MM.1S (cell line): ENCODE measurements at regions not wholly inside any gene's neighbourhood (a gene's known extent, or its start where the extent isn't known, plus 50 kb on each side); places are given as distances from the start of the nearest gene placed in this dataset.

Experiments used
- DNase-seq: peaks from one replicate; pipeline ENCODE4 v3.0.0-alpha.2; 2015
- H2AFZ ChIP-seq: fragments of 300-600 bp; sonication (generic); 2 replicates; pipeline ENCODE4 v1.6.0; 2016; ENCODE audit warnings: antibody characterized with exemption, low read length
- H3F3A ChIP-seq: fragments of 300-600 bp; sonication (generic); 2 replicates; pipeline ENCODE4 v1.6.1; 2016; ENCODE audit warnings: mild to moderate bottlenecking, antibody characterized with exemption, low read length, moderate library complexity, mixed read lengths; ENCODE audit not compliant: insufficient read depth
- H3K27ac ChIP-seq: fragments of 300-600 bp; sonication (generic); 2 replicates; pipeline ENCODE4 v1.5.1; 2016; ENCODE audit warnings: mild to moderate bottlenecking, low read length
- H3K27me3 ChIP-seq: fragments of 300-600 bp; sonication (generic); replicated peaks from 2 replicates; pipeline ENCODE4 v1.6.0; 2016; ENCODE audit warnings: low read length; ENCODE audit not compliant: insufficient read depth
- H3K36me3 ChIP-seq: fragments of 300-600 bp; sonication (generic); replicated peaks from 2 replicates; pipeline ENCODE4 v1.6.1; 2016; ENCODE audit warnings: mild to moderate bottlenecking, low read length, mixed read lengths; ENCODE audit not compliant: insufficient read depth
- H3K4me1 ChIP-seq: fragments of 300-600 bp; sonication (generic); 2 replicates; pipeline ENCODE4 v1.6.1; 2016; ENCODE audit warnings: low read length, mixed read lengths
- H3K4me2 ChIP-seq: fragments of 300-600 bp; sonication (generic); 2 replicates; pipeline ENCODE4 v1.6.0; 2016; ENCODE audit warnings: low read depth, low read length
- H3K4me3 ChIP-seq: fragments of 300-600 bp; sonication (generic); 2 replicates; pipeline ENCODE4 v1.5.1; 2016; ENCODE audit warnings: low read length, mixed read lengths
- H3K79me2 ChIP-seq: fragments of 300-600 bp; sonication (generic); 2 replicates; pipeline ENCODE4 v1.6.1; 2016; ENCODE audit warnings: mixed run types, low read length, mixed read lengths
- H3K9ac ChIP-seq: fragments of 300-600 bp; sonication (generic); 2 replicates; pipeline ENCODE4 v1.6.1; 2016; ENCODE audit warnings: low read length, mixed read lengths
- H3K9me2 ChIP-seq: fragments of 300-600 bp; sonication (generic); replicated peaks from 2 replicates; pipeline ENCODE4 v1.6.1; 2016; ENCODE audit warnings: mild to moderate bottlenecking, low read length, mixed read lengths; ENCODE audit not compliant: insufficient read depth
- H3K9me3 ChIP-seq: fragments of 300-600 bp; sonication (generic); replicated peaks from 2 replicates; pipeline ENCODE4 v1.6.1; 2016; ENCODE audit warnings: mild to moderate bottlenecking, low read length, mixed read lengths; ENCODE audit not compliant: insufficient read depth
- H4K20me1 ChIP-seq: fragments of 300-600 bp; sonication (generic); 2 replicates; pipeline ENCODE4 v1.6.1; 2016; ENCODE audit warnings: mild to moderate bottlenecking, low read length, moderate library complexity, mixed read lengths; ENCODE audit not compliant: insufficient read depth
- CTCF ChIP-seq: fragments of 300-600 bp; sonication (generic); IDR thresholded peaks from 2 replicates; pipeline ENCODE4 v1.5.1; 2016; ENCODE audit warnings: antibody characterized with exemption, low read length, mixed read lengths
- EZH2 ChIP-seq: fragments of 300-600 bp; sonication (generic); optimal IDR thresholded peaks from 2 replicates; pipeline ENCODE3; 2017; ENCODE audit warnings: low read depth, mild to moderate bottlenecking, antibody characterized with exemption, low read length, mixed read lengths
- EZH2phosphoT487 ChIP-seq: fragments of 300-600 bp; sonication (generic); IDR thresholded peaks from 2 replicates; pipeline ENCODE4 v1.6.1; 2018; ENCODE audit warnings: antibody characterized with exemption, low read length

- DNase-seq = no peak
Measured at GRCh38 chr2:18423636-18424035, 136.8 kb downstream of the RDH14 start.

DNA sequence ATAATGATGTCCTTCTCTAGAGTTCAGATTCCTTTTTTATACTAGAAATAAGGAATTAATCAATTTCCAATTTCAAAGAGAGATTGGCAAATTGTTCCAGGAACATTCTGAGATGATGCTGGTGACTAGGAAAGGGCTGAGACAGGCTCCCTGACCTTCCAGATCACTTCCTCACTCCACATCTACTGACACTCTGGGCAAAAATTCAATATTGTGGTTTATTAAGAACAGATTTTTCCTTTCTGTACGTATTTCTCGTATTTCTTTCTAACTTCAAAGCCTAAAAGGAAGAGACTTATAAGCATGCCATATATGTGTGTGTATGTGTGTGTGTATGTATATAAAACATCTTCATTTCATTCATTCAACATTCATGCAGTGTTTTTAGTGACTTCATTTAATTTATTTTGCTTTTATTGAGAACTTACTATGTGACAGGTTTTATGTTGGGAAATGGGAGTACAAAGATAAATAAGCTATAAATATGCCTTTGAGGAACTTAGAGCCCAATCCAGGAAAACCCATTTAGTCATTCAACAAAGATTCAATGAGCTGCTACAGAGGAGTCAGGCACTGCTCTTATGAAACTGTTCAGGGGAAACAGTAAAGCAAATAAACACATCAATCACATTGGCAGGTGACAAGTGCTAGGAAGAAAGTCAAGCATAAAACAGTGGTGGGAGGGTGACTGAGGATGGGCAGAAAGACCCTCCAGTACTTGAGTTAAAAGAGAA is 137.9 kb downstream of the RDH14 start:
- no peaks in the 10 kb centered on the region for H3K4me1 ChIP-seq
- H3K4me3 ChIP-seq = no peak overlapping the region
- no peaks in the 10 kb centered on the region for H3K9me2 ChIP-seq
- H3K9me3 ChIP-seq = no peaks in the 10 kb centered on the region
- H3F3A ChIP-seq = no peaks in the 10 kb centered on the region
- H3K9ac ChIP-seq = no peak overlapping the region
- no peak for DNase-seq
- TF ChIP-seq EZH2phosphoT487 = no peak
- TF ChIP-seq CTCF = no peak
- TF ChIP-seq EZH2 = no peak
- no peaks in the 10 kb centered on the region for H3K36me3 ChIP-seq
- H3K27me3 ChIP-seq = no peaks in the 10 kb centered on the region
- no peak overlapping the region for H2AFZ ChIP-seq
- no peaks in the 10 kb centered on the region for H3K79me2 ChIP-seq
- H3K4me2 ChIP-seq = no peak overlapping the region
- no peaks in the 10 kb centered on the region for H4K20me1 ChIP-seq
- H3K27ac ChIP-seq = no peak overlapping the region

More at GRCh38 chr2:18423636-18424035, 136.8 kb downstream of the RDH14 start:
- Histone ChIP-seq H3K4me2 (no peak overlapping the region), H3K36me3 (no peaks in the 10 kb centered on the region), H3F3A (no peaks in the 10 kb centered on the region), H3K9ac (no peak overlapping the region), H3K27me3 (no peaks in the 10 kb centered on the region), H3K4me1 (no peaks in the 10 kb centered on the region), H3K4me3 (no peak overlapping the region), H3K9me3 (no peaks in the 10 kb centered on the region), H3K9me2 (no peaks in the 10 kb centered on the region), H3K79me2 (no peaks in the 10 kb centered on the region), H4K20me1 (no peaks in the 10 kb centered on the region), H3K27ac (no peak overlapping the region), H2AFZ (no peak overlapping the region)
- no peak for TF ChIP-seq CTCF
- no peak for TF ChIP-seq EZH2
- no peak for TF ChIP-seq EZH2phosphoT487

DNA sequence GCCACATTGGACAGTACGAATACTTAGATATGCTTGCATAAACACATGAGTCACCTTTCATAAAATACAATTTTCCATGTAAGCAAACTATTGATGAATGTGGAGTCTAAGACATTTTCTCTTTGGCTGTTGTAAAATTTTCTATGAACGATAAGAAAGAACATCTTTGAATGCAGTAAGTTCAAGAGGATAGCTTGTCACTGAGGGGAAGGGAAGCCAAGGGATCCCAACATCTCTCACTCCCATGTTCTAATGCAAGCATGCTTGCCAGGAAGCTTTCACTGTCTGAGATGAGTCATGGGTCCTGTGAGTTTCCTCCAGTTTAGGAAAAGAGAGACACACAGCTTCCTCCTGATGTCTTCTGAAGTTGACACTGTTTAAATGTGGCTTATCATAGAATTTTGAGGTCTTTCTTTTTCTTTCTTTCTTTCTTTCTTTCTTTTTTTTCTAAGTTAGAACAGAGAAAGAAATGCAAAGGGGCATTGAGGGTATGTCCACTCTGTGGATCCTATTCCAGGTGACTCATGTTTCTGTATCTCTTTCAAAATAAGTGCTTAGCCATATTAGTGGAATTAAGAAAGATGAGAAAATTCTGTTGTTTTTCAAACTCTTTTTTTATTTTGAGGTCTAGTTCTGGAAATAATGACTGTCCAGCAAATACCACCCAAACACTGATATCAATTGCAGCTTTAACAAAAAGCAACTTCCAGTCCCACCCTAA is 146.6 kb downstream of the RDH14 start:
- Histone ChIP-seq H3K9me3 (no peaks in the 10 kb centered on the region), H3K9me2 (no peaks in the 10 kb centered on the region), H3K79me2 (no peaks in the 10 kb centered on the region), H3K4me3 (no peak overlapping the region), H3F3A (no peaks in the 10 kb centered on the region), H3K27me3 (no peaks in the 10 kb centered on the region), H3K9ac (no peak overlapping the region), H3K36me3 (no peaks in the 10 kb centered on the region), H3K27ac (no peak overlapping the region), H2AFZ (no peak overlapping the region), H3K4me1 (no peaks in the 10 kb centered on the region), H3K4me2 (no peak overlapping the region), H4K20me1 (no peaks in the 10 kb centered on the region)
- TF ChIP-seq EZH2 = no peak
- no peak for DNase-seq
